ENCODE measurements at regions not wholly inside any gene's neighbourhood (a gene's known extent, or its start where the extent isn't known, plus 50 kb on each side); places are given as distances from the start of the nearest gene placed in this dataset.

DNA sequence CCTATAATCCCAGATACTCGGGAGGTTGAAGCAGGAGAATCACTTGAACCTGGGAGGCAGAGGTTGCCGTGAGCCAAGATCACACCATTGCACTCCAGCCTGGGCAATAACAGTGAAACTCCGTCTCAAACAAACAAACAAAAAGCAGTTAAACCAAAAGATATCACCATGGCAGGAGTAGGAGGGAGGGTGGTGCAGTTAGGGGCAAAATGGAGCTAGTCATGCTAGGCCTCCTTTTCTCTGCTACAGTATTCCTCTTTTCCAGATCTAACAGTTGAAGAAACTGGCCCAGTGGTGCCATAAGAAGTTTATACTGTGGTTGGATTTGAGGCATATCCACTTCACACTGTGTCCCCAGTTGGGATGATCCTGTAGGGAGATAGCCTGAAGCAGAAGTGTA, 261.6 kb downstream of the SKIDA1 start:
- no peak for TF ChIP-seq POLR2AphosphoS5 (IDR thresholded peaks at IDR 0.05)
- no peak for TF ChIP-seq CTCF (IDR thresholded peaks at IDR 0.05)
- no peak for TF ChIP-seq POLR2A (IDR thresholded peaks at IDR 0.05)
- TF ChIP-seq EP300 (IDR thresholded peaks at IDR 0.05) = no peak
